IPS DF 4.7 (cell line): ENCODE measurements at regions not wholly inside any gene's neighbourhood (a gene's known extent, or its start where the extent isn't known, plus 50 kb on each side); places are given as distances from the start of the nearest gene placed in this dataset.
A peak's percentile ranks its signal among the peaks of the same experiment; 100 is the strongest.
"Not testable (repeated sequence)": the region's sequence is repeated elsewhere in the genome, so short reads cannot be mapped to it uniquely, and the experiment has no call there.

ENCODE experiments used
- DNase-seq: peaks from one replicate; pipeline ENCODE4 v3.0.0-alpha.2; 2013; ENCODE audit warnings: low spot score; ENCODE audit errors: extremely low read depth

DNA sequence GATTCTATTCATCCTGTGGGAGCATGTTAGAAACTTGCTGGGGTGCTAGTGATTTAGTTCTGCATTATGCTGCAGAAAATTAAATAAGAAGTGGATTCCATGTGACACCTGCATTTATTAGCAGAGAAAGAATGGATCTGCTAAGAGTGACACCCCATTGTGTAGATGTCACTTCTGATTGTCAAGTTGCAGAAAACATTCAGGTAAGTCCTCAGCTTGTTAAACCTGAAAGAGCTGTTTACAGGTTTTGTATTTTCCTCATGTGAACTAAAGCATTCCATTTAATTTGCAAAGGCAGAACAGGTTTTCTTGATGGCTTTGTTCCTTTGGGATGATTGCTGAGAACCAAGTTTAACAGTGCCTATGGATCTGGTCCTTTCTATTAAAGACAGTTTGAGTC lies 238.7 kb downstream of the ABCC12 start:
- DNase-seq, result no peak

DNA sequence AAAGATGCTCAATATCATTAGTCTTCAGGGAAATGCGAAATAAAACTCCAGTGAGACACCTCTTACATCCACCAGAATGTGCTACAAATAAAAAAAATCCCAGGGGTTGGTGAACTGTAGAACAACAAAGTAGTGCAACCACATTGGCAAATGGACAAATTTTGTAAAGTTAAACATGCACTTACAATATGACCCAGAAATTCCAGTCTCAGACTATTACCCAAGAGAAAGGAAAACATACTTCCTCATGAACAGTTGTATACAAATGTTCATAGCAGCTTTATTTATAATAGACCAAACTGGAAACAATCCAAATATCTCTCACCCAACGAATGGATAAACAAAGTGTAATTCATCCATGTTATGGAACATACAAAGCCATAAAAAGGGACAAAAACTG lies 239.5 kb downstream of the ABCC12 start:
- no peak for DNase-seq

DNA sequence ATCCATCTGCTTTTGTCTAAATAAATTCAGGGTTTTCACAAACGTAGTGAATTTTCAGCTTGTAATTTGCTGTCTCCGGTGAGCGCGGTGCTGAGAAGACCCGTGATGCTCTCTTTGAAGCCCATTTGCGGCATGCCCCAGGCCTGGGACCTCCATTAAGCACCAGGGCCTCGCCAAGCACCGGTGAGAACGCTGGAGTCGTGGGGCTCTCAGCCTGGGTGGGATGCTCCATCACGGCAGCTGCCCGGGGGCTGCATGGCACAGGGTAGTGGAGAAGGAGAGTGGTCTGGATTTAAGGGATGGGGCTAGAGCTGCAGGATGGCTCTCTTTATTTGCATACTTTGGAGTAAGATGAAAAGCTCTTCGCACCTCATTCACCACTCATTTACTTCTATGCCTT lies 248.7 kb downstream of the ABCC12 start:
- DNase-seq, result no peak

DNA sequence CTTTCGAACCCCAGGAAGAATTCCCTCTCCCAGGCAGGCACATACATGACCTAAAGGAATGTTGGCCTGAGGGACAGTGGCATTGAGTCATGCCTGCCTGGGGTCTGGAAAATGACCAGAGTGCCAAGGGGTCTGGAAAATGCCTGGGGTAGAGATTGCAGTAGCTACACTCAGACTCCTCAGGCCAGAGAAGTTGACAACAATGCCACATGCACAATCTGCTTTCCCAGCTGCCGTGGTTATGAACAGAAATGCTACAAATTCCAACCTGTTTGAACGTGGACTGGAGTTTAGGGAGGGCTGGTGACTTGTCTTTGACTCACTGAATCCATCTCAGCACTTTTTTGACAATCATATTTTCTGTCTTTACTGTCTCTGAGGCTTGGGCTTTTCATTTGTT lies 250.0 kb downstream of the ABCC12 start:
- no peak for DNase-seq

DNA sequence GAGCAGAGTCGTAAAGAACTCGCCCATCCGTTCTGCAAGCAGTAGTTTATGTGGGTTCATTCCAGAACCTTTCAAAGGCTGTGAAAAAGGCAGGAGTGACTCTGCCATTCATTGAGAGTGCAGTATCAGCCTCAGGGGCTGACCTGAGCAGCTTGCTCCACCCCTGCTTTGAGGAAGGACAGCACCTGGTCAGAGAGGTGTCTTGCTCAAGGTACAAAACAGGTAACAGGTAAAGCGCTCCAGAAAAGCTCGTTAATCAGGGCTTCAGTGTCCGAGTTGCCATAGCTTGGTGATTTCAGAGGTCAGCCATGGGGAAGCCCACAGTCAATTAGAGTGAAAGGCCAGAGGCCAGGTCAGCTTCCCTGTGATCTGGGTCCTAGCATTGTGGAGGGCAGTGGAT lies 251.1 kb downstream of the ABCC12 start:
- DNase-seq, result no peak

- DNase-seq, result no peak
These were observed 252.3 kb downstream of the ABCC12 start for GRCh38 chr16:47903470-47903869.

- not testable (repeated sequence) for DNase-seq
These were observed 258.7 kb downstream of the ABCC12 start for GRCh38 chr16:47897105-47897504.

DNA sequence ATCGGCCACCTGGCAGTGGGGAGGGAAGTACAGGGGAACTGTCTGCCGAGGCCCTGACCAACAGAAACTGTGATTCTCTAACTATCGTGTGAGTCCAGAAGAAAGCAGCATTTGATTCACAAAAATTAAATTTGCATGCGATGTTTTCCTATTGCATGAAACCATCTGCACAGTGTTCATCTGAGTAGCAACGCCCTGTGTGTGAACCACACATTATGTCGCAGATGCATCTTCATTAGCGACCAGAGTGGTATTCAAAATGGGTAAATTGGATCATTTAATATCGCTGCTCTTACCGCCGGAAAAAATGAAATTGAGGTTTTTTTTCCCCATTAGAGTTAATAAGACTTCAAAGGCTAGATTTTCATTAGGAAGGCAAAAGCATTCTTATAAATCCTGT lies 260.6 kb downstream of the ABCC12 start:
- DNase-seq, result no peak

DNA sequence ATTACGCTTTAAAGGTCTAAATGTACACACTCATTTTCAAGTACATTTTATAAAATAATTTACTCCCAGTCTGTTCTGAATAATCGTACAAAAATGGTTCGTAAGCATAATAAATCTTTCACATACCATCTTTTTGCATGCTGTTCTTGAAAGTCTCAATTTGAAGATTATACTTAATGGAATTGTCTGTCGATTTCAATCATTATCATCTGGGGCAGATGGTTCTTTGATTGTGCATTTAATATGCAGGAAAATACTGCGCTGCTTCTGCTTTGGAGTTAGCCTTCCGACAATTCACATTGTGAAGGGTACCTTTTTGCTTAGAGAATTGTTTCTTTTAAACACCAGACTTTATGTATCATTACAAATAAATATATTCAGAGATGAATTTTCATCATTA lies 262.8 kb downstream of the ABCC12 start:
- no peak for DNase-seq

DNA sequence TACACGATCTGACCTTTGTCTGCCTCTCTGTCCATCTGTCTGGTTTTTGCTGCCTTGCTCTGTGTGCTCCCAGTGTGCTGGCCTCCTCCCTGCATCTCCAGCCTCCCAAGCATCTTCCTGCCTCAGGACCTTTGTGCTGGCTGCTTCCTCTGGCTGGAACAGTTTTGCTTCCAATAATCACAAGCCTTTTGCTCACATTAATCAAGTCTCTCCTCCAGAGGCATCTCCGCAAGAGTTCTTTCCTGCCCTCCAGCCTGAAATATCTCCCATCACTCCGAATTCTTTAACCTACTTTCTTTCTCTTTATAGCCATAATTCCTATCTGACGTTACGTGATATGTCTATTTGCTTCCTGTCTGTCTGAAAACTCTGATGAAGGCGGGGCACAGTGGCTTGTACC lies 267.1 kb downstream of the ABCC12 start:
- no peak for DNase-seq

GRCh38 chr16:47888142-47888541 lies 267.7 kb downstream of the ABCC12 start:
- DNase-seq, result peak; percentile 44

DNA sequence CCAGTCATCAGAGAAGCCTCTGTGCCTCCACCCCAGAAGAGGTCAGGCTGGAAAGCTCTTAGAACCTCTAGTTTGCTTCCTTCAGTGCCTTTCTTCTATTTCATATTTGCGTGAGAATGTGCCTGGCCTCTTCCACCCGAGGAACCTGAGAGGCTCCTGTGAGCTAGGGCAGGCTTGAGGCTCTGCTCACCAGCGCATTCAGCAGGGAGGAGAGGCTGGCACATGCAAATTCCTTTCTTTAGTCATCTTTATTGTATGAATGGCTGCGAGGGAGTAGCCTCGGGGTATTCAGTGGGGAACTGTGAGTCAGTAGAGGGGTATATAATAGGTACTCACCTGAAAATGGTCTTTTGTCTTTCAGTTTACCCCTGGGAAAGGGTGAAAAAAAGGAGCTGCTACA lies 268.3 kb downstream of the ABCC12 start:
- DNase-seq, result peak; percentile 28

DNA sequence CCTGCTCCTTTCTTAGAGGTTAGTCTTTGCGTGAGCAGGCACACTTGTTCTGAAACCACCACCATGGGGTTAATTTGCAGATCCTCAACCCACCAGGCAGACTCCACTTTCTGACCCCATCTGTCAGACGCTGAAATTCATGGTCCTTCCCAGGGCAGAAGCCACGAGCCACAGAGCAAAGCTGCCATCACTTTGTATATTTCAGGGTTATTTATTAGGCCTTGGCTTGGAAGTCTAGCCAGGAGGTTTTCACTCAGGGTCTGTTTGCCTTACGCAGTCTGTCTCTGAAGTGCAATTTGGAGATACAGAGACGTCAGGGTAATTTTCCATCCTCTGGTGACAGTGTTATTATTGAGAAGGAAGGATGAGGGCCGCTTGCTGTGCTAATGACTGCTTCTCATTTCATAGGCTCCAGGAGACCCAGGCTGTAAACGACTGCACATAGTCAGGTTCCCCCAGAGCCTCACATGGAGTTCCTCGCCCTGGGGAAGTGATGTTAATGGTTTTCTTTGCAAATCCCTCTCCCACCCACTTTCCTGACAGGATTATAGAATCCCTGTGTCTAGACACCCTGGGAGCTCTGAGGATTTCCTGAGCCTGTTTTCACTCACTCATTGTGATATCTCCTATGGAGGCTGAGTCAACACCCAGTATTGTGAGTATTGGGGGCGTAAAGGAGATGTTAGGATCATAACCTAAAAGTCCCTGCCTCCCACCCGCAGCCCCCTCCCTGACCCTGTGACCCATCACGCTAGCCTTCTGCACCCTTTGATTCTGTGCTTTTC lies 269.0 kb downstream of the ABCC12 start:
- DNase-seq, result no peak

- DNase-seq, result no peak
These were observed 269.7 kb downstream of the ABCC12 start for GRCh38 chr16:47886139-47886538.

GRCh38 chr16:47885489-47885888 lies 270.3 kb downstream of the ABCC12 start:
- no peak for DNase-seq

DNA sequence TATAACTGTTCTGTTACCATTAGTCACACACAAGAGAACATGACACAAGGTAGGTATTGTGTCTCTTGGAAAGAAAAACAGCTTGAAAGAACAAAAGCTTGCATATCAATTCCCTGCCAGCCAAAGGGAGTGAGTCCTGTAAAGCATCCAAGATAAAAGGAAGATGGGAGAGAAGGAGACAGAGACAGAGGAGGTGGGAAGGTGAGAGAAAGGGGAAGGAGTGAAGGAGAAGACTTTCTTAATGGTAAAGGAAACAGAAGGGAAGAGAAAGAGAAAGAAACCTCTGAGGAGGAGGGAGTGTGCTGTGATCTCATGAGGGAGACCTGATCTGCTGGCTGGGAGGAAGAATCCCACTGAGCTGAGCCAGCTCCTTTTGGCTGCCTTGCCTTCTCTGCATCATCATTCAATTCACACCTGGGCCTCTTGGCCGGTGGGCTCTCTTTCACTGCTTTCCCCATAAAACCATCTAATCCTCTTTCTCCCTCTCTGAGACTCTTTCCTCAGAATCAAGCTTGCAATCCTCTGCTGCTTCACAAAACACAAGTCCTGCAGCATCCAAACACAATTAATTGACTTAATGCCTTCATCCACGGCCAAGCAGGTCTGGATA lies 271.6 kb downstream of the ABCC12 start:
- peak; percentile 25 for DNase-seq

DNA sequence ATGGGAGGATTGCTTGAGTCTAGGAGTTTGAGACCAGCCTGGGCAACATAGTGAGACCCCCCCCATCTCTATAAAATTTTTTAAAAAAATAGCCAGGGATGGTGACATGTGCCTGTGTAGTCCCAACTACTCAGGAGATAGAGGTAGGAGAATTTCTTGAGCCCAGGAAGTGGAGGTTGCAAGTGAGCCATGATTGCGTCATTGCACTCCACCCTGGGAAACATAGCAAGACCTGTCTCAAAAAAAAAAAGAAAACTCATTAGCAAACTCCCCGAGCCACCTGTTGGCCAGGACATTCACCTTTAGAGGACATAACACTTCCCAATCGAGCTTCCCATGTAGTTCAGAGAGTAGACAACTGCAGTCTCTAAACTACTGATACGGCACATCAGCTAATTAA lies 274.2 kb downstream of the ABCC12 start:
- DNase-seq, result no peak

DNA sequence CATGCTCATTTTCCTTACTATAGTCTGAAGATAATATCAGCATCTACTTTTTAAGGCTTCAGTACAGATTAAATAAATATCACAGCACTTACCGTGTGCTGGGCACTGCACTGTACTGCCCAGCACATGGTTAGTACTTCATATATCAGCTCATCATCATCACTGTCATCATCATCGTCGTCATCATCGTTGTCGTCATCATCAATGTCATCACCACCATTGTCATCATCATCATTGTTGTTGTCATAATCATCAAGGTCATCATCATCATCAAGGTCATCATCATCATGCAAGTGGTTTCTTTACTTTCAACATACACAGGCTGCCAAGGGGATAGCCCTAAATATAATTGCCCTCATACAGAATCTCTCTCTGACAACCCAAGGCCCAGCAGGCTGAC lies 275.1 kb downstream of the ABCC12 start:
- no peak for DNase-seq

GRCh38 chr16:47877166-47877565 lies 278.6 kb downstream of the ABCC12 start:
- DNase-seq, result no peak

DNA sequence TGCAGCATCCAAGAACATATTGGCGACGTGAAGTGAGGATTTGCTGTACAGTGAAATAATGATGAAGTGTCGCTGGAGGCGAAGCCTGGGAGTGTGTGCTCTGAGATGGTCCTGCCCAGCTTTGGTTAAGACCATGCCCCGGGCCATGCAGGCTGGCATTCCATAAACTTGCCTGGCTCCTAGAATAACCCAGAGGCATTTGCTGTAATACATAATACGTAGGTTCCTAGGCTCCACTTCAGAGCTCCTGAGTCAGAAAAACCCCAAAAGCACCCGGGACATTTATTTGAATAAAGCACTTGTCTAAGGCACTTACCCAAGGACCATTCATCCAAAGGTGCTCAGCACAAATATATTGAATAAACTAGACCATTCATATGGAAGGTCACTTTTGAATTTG lies 279.3 kb downstream of the ABCC12 start:
- no peak for DNase-seq

DNA sequence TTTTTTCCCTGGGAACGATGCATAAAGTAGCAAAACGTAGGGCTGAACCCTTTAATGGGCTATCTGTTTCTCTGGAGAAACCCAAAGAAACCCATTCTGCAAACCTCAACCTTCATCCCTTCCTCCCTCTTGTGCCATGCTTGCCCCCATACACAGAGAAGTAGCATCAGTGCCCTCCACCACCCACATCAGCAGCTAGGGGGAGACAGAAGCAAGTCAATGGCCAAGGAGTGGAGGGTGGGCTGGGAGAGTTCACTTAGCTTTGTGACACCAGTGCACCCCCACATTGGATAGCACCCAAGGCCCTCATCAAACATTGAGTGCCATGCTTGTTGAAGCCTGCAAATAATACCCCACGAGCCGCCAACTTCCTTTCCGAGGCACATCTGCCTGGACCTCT lies 282.4 kb downstream of the ABCC12 start:
- DNase-seq, result no peak

DNA sequence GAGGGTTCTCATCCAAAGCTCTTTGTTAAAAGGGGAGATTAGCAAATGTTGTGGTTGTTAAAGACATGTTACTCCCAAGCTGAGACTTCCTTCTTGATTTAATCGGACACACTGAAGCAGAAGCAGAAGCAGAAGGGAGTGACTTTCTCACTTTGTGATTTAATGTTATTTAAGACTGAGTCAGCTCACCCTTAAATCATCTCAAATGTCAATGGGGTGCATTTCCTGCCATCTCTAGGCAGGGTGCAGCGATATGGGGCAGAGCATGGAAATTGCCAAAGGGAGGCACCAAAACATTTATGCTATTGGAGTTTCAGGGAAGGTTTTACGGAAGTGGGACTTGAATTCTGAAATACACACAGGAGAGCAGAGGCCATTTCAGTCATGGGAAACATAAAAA lies 283.6 kb downstream of the ABCC12 start:
- DNase-seq, result no peak

DNA sequence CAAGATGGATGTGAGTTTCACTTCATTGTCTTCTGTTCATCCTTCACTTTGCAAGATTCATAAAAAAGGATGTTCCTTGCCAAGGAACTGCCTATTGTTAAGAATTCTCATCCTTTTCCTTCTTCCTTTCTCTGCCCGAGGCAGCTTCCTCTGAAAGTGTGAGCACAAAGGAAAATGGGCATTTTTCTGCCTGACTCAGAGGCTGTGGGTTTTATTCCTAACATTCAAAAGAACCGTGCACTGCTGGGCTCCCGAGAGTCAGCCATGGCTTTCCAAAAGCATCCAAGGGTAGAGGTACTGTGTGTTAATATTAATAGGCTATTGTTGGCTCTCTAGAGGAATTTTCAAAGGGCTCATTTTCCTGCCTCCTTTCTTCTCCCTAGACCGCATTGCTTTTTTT lies 289.4 kb downstream of the ABCC12 start:
- DNase-seq, result no peak
